Right lung (tissue), 2 donors: ENCODE measurements at regions not wholly inside any gene's neighbourhood (a gene's known extent, or its start where the extent isn't known, plus 50 kb on each side); places are given as distances from the start of the nearest gene placed in this dataset.

ENCODE experiments used
- DNase-seq, 2 donors: peaks; one replicate each; pipeline ENCODE4 v3.0.0-alpha.2; 2013

- no peak for DNase-seq
These were observed 190.5 kb upstream of the GSC start for GRCh38 chr14:94960285-94961001.

- no peak for DNase-seq
These were observed 183.8 kb upstream of the GSC start for GRCh38 chr14:94953541-94954260.

- DNase-seq = no peak
These were observed 182.2 kb upstream of the GSC start for GRCh38 chr14:94952097-94952496.

GRCh38 chr14:94946244-94946643 is 176.3 kb upstream of the GSC start:
- no peak for DNase-seq

GRCh38 chr14:94945615-94946014 is 175.7 kb upstream of the GSC start:
- no peak for DNase-seq

GRCh38 chr14:94944636-94945258 is 174.8 kb upstream of the GSC start:
- no peak for DNase-seq

- no peak for DNase-seq
These were observed 172.7 kb upstream of the GSC start for GRCh38 chr14:94942601-94943000.

GRCh38 chr14:94941311-94941710 is 171.4 kb upstream of the GSC start:
- DNase-seq = no peak

- DNase-seq = no peak
These were observed 170.5 kb upstream of the GSC start for GRCh38 chr14:94940263-94940993.

GRCh38 chr14:94938016-94938415 is 168.1 kb upstream of the GSC start:
- DNase-seq = no peak

- no peak for DNase-seq
These were observed 167.2 kb upstream of the GSC start for GRCh38 chr14:94936901-94937685.

GRCh38 chr14:94936401-94936892 is 166.5 kb upstream of the GSC start:
- peak; percentile 33 to 42 for DNase-seq

- DNase-seq = no peak
These were observed 165.9 kb upstream of the GSC start for GRCh38 chr14:94935706-94936300.

GRCh38 chr14:94934276-94934810 is 164.4 kb upstream of the GSC start:
- DNase-seq = no peak

GRCh38 chr14:94933486-94933885 is 163.6 kb upstream of the GSC start:
- no peak for DNase-seq

- no peak for DNase-seq
These were observed 162.7 kb upstream of the GSC start for GRCh38 chr14:94932589-94932988.

GRCh38 chr14:94930690-94931089 is 160.8 kb upstream of the GSC start:
- no peak for DNase-seq

GRCh38 chr14:94929354-94929753 is 159.4 kb upstream of the GSC start:
- no peak for DNase-seq

GRCh38 chr14:94926176-94926575 is 156.3 kb upstream of the GSC start:
- DNase-seq = peak in 1 of 2 donors; percentile 10

GRCh38 chr14:94925416-94926173 is 155.7 kb upstream of the GSC start:
- DNase-seq = no peak
